Stimulated activated CD8-positive, alpha-beta memory T cell treated with anti-CD3 and anti-CD28 coated beads, Interleukin-12 subunit alpha, Interleukin-12 subunit beta, amount 100 ng/mL, for 1 hour (primary cell): ENCODE measurements at regions not wholly inside any gene's neighbourhood (a gene's known extent, or its start where the extent isn't known, plus 50 kb on each side); places are given as distances from the start of the nearest gene placed in this dataset.
"Not testable (repeated sequence)": the region's sequence is repeated elsewhere in the genome, so short reads cannot be mapped to it uniquely, and the experiment has no call there.

ENCODE experiments used
- DNase-seq: peaks from one replicate; pipeline ENCODE4 v3.0.0-alpha.2; 2020; ENCODE audit warnings: low read depth

GRCh38 chr14:98916036-98916435 is 356.0 kb downstream of the BCL11B start:
- DNase-seq, result no peak

GRCh38 chr14:98916476-98916875 is 355.5 kb downstream of the BCL11B start:
- DNase-seq, result no peak

- no peak for DNase-seq
Measured at GRCh38 chr14:98919434-98919833, 352.6 kb downstream of the BCL11B start.

- not testable (repeated sequence) for DNase-seq
Measured at GRCh38 chr14:98921306-98921705, 350.7 kb downstream of the BCL11B start.

GRCh38 chr14:98923596-98923995 is 348.4 kb downstream of the BCL11B start:
- no peak for DNase-seq

GRCh38 chr14:98924046-98924445 is 348.0 kb downstream of the BCL11B start:
- DNase-seq, result no peak

GRCh38 chr14:98925354-98926040 is 346.5 kb downstream of the BCL11B start:
- no peak for DNase-seq

GRCh38 chr14:98926146-98926545 is 345.9 kb downstream of the BCL11B start:
- peak; percentile 9 for DNase-seq

- DNase-seq, result no peak
Measured at GRCh38 chr14:98926801-98927200, 345.2 kb downstream of the BCL11B start.

GRCh38 chr14:98927986-98928385 is 344.0 kb downstream of the BCL11B start:
- no peak for DNase-seq

GRCh38 chr14:98928418-98928817 is 343.6 kb downstream of the BCL11B start:
- DNase-seq, result no peak

- DNase-seq, result no peak
Measured at GRCh38 chr14:98931126-98931525, 340.9 kb downstream of the BCL11B start.

- peak; percentile 41 for DNase-seq
Measured at GRCh38 chr14:98931911-98932310, 340.1 kb downstream of the BCL11B start.

GRCh38 chr14:98932431-98933325 is 339.3 kb downstream of the BCL11B start:
- DNase-seq, result no peak

- DNase-seq, result not testable (repeated sequence)
Measured at GRCh38 chr14:98934569-98934968, 337.4 kb downstream of the BCL11B start.

- no peak for DNase-seq
Measured at GRCh38 chr14:98935921-98936320, 336.1 kb downstream of the BCL11B start.

- no peak for DNase-seq
Measured at GRCh38 chr14:98937021-98937420, 335.0 kb downstream of the BCL11B start.

- no peak for DNase-seq
Measured at GRCh38 chr14:98937712-98938505, 334.1 kb downstream of the BCL11B start.

GRCh38 chr14:98940693-98941437 is 331.1 kb downstream of the BCL11B start:
- DNase-seq, result no peak

GRCh38 chr14:98941481-98941880 is 330.5 kb downstream of the BCL11B start:
- DNase-seq, result no peak

- no peak for DNase-seq
Measured at GRCh38 chr14:98943907-98944306, 328.1 kb downstream of the BCL11B start.

- DNase-seq, result no peak
Measured at GRCh38 chr14:98944989-98945388, 327.0 kb downstream of the BCL11B start.
